HG02642 (cell line): ENCODE measurements at regions not wholly inside any gene's neighbourhood (a gene's known extent, or its start where the extent isn't known, plus 50 kb on each side); places are given as distances from the start of the nearest gene placed in this dataset.

ENCODE experiments used
- ATAC-seq: cut with Tn5 transposase; IDR thresholded peaks from one replicate; pipeline ENCODE4 v1.9.1; 2021; ENCODE audit warnings: mild to moderate bottlenecking; ENCODE audit not compliant: unreplicated experiment, poor library complexity

DNA sequence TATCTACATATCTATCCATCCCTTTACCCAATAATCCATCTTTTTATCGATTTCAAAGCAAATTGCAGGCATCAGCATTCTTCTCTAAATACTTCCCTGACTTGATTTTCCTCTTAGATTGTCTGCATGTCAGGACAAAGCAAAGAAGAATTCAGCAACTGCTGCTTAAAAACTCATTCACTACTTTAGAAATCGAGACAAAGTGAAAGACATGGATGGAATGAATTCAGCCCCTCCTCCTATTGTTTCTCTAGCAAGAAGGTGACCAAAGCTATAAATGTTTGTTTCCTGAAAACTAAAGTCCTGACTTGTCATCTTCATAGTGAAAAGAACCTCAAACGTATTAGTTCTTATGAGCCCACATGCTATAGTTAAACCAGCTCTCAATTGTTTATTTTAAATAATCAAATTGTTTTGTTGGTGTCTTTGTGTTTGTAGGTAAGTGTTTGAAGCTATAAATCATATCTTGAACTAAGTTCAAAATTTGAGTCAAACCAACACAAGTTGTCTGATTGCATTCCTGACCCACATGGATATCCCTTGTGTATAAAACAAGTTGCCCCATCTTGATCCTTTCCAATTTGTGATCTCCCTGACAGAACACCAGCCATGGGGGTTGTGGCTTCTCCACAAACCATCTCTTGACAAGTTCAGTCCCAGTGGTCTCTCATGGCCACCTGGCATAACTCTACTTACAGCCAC lies 58.6 kb upstream of the ARHGAP5 start:
- ATAC-seq, result no peak

DNA sequence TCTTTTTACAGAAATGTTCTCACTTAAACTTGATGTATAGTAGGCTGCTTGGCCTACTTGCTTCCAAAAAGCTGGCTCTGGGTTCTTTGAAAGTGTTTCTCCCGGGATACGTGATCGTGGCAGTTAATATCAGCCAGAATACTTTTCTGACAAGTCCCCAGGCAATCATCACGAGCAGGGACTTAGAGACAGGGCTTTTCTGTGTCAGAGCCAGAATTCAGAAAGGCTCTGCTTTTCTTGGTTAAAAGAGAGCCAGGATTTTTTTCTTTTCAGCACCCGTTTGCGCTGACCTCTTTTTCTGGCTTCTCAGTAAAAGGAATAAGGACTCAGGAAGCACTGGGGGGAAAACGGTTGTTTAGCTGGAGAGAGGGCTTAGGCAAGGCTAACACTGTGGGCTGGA lies 57.8 kb upstream of the ARHGAP5 start:
- ATAC-seq, result no peak

DNA sequence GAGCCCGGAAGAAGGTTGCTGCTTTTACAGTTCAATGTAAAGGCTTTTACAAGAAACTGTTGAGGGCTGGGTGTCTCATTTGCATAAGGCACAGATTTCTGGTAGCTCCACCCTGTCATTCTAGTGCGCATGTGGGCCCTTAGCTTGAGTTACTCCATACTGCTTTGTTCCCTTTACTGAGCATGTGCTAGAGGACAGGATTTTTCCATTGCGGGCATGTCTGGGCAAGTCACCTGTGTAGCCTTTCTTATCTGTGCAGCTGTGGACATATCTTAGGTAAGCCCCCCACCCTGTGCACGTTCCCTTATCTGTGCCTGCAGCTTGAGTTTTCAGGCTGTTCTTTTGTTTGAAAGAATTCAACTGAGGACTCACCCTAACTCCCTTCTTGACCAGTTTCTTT lies 56.2 kb upstream of the ARHGAP5 start:
- ATAC-seq, result no peak

DNA sequence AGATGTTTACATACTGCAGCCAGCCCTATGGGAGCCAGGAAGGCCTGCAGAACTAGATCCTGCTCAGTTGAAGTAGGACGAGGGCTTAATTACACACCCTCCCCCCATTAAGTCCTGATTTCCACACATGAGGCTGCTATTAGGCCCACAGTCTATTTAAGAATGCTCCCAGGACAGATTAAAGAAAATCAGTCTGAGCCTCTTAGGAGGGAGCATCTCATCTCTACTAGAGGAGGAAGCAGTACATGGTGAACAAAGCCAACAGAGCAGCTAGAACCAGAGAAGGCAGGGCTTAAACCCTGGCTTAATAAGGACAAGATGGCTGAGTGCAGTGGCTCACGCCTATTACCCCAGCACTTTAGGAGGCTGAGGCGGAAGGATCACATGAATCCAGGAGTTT lies 55.8 kb upstream of the ARHGAP5 start:
- ATAC-seq, result no peak

DNA sequence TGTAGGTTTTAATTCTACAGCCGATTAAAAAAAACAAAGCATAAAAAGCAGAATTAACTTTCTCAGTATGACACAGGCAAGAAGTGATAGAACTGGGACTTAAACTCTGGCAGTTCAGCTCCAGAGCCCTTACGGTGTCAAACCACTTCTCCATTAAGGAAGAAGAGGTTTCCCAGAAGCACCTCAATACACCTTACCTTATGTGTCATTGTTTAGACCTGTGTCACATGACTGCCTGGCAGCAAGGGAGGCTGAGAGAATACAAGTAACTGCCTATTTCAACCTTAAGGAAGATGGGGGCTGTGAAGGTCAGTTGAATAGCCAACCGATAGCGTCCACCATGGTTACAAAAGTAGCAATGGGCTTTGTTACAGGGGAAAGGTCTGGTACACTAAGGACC lies 54.6 kb upstream of the ARHGAP5 start:
- ATAC-seq, result no peak

DNA sequence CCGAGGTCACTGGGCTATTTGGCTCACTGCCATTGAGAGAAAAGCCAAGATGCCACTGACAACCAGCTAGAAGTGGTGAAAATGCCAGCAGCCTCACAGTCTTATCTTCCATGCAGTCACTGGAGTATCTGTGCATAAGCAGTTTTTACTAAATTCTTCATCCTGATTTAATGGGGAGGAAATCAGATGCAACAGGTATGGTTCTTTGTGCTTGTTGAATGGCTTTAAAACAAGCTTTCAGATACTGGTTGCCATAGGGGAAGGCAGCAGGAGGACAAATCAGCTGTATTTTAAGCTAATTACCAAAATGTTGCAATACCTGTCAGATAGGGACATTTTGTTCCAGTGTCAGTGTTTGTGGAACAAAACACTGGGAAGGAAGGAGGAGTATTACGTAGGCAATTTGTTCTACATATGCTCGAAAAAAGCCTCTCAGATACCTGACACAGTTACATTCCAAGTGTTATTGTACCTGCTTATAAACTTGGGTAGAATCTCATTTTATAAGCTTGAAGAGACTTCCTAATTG lies 54.1 kb upstream of the ARHGAP5 start:
- ATAC-seq, result no peak

DNA sequence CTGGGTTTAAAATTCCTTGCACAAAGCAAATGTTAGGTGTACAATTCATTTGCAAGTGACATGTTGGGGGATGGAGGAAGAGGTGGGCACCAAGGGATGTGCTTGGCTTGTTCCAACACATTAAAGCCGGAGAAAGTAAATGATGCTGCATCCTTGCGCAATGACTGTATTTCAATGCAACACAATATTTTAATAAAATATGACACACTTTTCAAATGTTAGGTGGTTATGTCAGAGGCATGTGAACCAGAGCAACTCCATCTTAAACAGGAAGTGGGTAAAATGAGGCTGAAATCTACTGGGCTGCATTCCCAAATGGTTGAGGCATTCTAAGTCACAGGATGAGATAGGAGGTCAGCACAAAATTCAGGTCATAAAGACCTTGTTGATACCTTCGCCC lies 53.6 kb upstream of the ARHGAP5 start:
- no peak for ATAC-seq

DNA sequence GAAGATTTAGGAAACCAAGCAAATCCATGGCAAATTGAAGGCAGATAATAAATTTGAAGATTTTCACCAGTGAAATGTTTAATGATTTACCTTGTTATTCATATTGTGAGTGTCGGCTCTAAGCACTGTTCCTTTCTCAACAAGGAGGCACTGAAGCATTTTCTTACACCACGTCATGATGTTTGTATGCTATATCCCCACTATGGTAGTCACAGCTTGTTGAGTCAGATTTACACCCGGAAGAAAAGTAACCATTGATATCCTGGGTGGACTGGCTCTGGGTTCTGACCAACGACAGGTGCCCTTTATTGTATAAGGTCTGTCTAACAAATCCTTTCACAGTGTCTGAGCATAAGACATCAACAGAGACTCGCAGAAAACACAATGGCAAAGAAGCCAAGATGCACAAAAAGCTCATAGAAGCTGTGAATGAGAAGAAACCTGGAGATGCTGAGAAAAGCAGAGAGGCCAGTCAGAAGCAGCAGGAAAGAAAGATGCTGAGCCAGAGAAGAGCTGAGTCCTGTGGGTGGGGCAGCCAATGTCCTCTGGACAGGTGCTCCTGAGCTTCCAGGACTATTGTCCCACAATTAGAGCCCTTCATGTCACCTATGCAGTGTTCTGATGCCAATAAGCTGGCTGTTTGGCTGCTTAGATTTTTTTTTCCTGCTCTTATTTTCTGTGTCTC lies 49.7 kb upstream of the ARHGAP5 start:
- ATAC-seq, result no peak
